ENCODE measurements at regions not wholly inside any gene's neighbourhood (a gene's known extent, or its start where the extent isn't known, plus 50 kb on each side); places are given as distances from the start of the nearest gene placed in this dataset.

DNA sequence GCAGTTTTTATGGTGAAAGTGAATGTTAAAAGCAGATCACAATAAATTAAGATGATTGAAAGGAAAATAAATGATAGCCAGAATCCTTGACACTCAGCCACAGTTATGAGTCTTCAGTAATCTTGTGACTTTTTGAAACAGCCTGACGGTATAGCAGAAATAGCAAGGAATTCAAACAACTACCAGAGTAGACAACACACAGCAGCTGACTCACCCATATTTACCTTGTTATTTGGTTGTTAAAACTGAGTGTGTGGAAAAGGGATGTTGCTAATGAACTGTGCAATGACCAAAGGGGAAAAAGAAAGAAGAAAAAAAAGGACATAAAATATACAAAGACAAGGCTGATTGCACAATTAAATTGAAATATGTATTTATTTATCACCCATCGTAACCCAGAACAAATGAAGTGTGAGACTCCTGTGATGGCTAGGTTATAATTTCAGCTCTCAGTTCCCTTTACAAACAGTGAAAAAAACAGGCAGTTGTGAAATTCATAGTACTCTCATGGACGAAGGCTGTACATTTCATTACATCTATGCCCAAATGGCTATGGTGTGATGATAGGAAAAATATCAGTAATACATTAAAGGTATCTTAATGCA is 1023.0 kb upstream of the SORCS1 start:
- no peak for TF ChIP-seq CTCF (conservative IDR thresholded peaks at IDR 0.05; ENCODE audit: low read length)
- no peak for TF ChIP-seq EZH2phosphoT487 (IDR thresholded peaks at IDR 0.05; ENCODE audit: borderline replicate concordance)
- Histone ChIP-seq H2AFZ (ENCODE audit: low read length) (no peak overlapping the region), H3K4me2 (ENCODE audit: low read depth, low read length, poor library complexity, severe bottlenecking) (no peak overlapping the region), H3K9me2 (replicated peaks; ENCODE audit: low read depth, low read length) (no peaks in the 10 kb centered on the region; the same call in 1 of the 2 replicates), H3F3A (ENCODE audit: low read depth) (no peaks in the 10 kb centered on the region), H3K36me3 (ENCODE audit: insufficient read depth, low read length) (no peaks in the 10 kb centered on the region), H4K20me1 (ENCODE audit: insufficient read depth, low read length, poor library complexity, severe bottlenecking) (no peaks in the 10 kb centered on the region), H3K4me3 (ENCODE audit: low read length, poor library complexity, severe bottlenecking) (no peak overlapping the region), H3K9me3 (ENCODE audit: insufficient read depth, low read depth, low read length) (peaks cover 4% of the 10 kb centered on the region; the same call in 1 of the 2 replicates), H3K4me1 (ENCODE audit: insufficient read depth, low read length, poor library complexity, severe bottlenecking) (no peaks in the 10 kb centered on the region), H3K9ac (ENCODE audit: low read depth, low read length, poor library complexity, severe bottlenecking) (no peak overlapping the region), H3K27me3 (ENCODE audit: insufficient read depth, low read length, poor library complexity, severe bottlenecking) (no peaks in the 10 kb centered on the region), H3K79me2 (ENCODE audit: insufficient read depth, low read length) (no peaks in the 10 kb centered on the region)

DNA sequence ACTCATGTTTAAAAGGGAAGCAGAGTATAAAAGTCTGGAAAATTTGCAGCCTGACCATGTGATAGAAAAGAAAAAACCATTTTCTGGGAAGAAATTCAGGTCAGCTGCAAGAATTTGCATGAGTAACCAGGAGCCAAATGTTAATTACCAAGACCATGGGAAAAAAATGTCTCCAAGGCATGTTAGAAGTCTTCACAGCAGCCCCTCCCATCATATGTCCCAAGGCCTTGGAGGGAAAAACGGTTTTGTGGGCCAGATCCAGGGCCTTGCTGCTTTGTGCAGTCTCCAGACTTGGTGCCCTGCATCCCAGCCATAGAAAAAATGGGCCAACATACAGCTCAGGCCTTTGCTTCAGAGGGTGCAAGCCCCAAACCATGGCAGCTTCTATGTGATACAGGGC is 1019.6 kb upstream of the SORCS1 start:
- no peaks in the 10 kb centered on the region; the same call in 1 of the 2 replicates for H3K9me2 ChIP-seq (replicated peaks; ENCODE audit: low read depth, low read length)
- no peak overlapping the region for H3K4me2 ChIP-seq (ENCODE audit: low read depth, low read length, poor library complexity, severe bottlenecking)
- no peaks in the 10 kb centered on the region for H3K9me3 ChIP-seq (ENCODE audit: insufficient read depth, low read depth, low read length)
- H3F3A ChIP-seq (ENCODE audit: low read depth), result no peaks in the 10 kb centered on the region
- TF ChIP-seq CTCF (conservative IDR thresholded peaks at IDR 0.05; ENCODE audit: low read length) (no peak), EZH2phosphoT487 (IDR thresholded peaks at IDR 0.05; ENCODE audit: borderline replicate concordance) (no peak)
- no peak overlapping the region for H2AFZ ChIP-seq (ENCODE audit: low read length)
- H3K4me3 ChIP-seq (ENCODE audit: low read length, poor library complexity, severe bottlenecking), result no peak overlapping the region
- no peaks in the 10 kb centered on the region for H3K36me3 ChIP-seq (ENCODE audit: insufficient read depth, low read length)
- no peak overlapping the region for H3K9ac ChIP-seq (ENCODE audit: low read depth, low read length, poor library complexity, severe bottlenecking)
- H4K20me1 ChIP-seq (ENCODE audit: insufficient read depth, low read length, poor library complexity, severe bottlenecking), result no peaks in the 10 kb centered on the region
- H3K27me3 ChIP-seq (ENCODE audit: insufficient read depth, low read length, poor library complexity, severe bottlenecking), result no peaks in the 10 kb centered on the region
- H3K79me2 ChIP-seq (ENCODE audit: insufficient read depth, low read length), result no peaks in the 10 kb centered on the region
- no peaks in the 10 kb centered on the region for H3K4me1 ChIP-seq (ENCODE audit: insufficient read depth, low read length, poor library complexity, severe bottlenecking)

- no peak overlapping the region for H2AFZ ChIP-seq (ENCODE audit: low read length)
- no peak overlapping the region for H3K4me2 ChIP-seq (ENCODE audit: low read depth, low read length, poor library complexity, severe bottlenecking)
- no peak overlapping the region for H3K9ac ChIP-seq (ENCODE audit: low read depth, low read length, poor library complexity, severe bottlenecking)
- H3K4me1 ChIP-seq (ENCODE audit: insufficient read depth, low read length, poor library complexity, severe bottlenecking), result no peaks in the 10 kb centered on the region
- H3K9me3 ChIP-seq (ENCODE audit: insufficient read depth, low read depth, low read length), result no peaks in the 10 kb centered on the region
- H4K20me1 ChIP-seq (ENCODE audit: insufficient read depth, low read length, poor library complexity, severe bottlenecking), result no peaks in the 10 kb centered on the region
- TF ChIP-seq CTCF (conservative IDR thresholded peaks at IDR 0.05; ENCODE audit: low read length) (no peak), EZH2phosphoT487 (IDR thresholded peaks at IDR 0.05; ENCODE audit: borderline replicate concordance) (no peak)
- no peaks in the 10 kb centered on the region for H3K27me3 ChIP-seq (ENCODE audit: insufficient read depth, low read length, poor library complexity, severe bottlenecking)
- no peaks in the 10 kb centered on the region for H3K79me2 ChIP-seq (ENCODE audit: insufficient read depth, low read length)
- H3K4me3 ChIP-seq (ENCODE audit: low read length, poor library complexity, severe bottlenecking), result no peak overlapping the region
- no peaks in the 10 kb centered on the region for H3K36me3 ChIP-seq (ENCODE audit: insufficient read depth, low read length)
- no peaks in the 10 kb centered on the region for H3K9me2 ChIP-seq (replicated peaks; ENCODE audit: low read depth, low read length)
- no peaks in the 10 kb centered on the region for H3F3A ChIP-seq (ENCODE audit: low read depth)
Measured at GRCh38 chr10:108180878-108181277, 1016.4 kb upstream of the SORCS1 start.

All from Loucy (cell line).